HG02981 (cell line): ENCODE measurements at regions not wholly inside any gene's neighbourhood (a gene's known extent, or its start where the extent isn't known, plus 50 kb on each side); places are given as distances from the start of the nearest gene placed in this dataset.

Experiments used
- ATAC-seq: cut with Tn5 transposase; IDR thresholded peaks from one replicate; pipeline ENCODE4 v1.9.1; 2021; ENCODE audit warnings: mild to moderate bottlenecking, moderate library complexity; ENCODE audit not compliant: unreplicated experiment

DNA sequence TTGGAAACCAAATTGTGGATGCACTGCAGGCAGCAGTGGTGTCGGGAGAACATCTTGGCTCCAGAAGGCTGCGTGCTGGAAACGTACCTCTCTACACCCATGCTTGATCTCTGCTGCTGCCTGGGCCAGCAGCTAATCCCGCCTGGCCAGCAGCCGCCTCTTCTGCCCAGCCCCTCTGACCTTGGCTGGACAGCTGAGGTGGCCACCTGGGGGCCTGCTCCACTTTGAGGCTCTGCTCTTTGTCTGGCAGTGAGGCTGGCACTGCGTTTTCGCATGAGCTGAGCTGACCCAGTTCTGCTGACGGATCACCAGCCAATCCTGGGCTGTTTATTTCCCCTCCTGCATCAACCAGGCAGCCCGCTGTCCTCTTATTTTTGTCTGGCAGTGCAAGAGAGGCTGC, 154.9 kb downstream of the TENT4A start:
- no peak for ATAC-seq

DNA sequence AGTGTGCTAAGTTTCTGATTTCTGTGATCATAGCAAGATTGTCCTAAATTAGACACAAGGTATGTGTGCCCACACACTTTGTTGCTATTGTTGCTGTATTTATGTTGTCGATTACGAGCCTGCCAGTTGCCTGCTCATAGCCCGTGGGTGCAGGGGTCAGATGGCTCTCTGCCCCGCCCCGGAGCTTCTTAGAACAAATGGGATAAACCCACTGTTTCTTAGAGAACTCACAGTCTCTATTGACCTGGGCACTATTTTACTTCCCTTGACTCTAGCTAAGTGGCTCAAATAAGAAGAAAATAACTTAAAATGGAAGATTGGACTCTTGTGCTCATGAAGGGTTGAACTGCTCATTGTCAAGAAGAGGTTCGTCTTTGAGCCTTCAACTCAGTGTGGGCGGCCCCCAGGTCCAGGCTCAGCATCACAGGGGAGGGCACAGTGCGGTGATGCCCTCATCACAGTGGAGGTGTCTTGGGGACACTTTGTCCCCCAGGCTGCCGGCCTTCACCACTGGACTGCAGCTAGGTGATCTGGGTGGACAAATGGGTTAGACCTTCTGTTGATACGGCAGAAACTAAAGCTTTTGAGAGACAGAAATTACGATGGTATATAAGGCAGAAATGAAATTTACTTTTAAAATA, 155.5 kb downstream of the TENT4A start:
- no peak for ATAC-seq

DNA sequence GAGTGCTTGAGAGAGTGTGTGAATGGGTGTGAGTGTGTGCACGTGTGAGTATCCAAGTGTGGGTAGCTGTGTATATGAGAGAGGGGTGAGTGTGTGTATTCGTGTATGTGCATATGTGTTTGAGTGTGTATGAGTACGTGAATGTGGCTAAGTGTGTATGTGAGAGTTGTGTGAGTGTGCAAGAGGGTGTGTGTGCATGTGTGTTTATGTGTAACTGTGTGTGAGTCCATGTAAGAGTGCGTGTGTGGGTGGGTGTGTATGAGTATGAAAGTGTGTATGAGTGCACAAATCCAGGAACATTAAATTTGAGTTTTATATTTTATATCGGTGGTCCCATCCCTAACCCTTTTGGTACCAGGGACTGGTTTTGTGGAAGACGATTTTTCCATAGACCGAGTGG, 156.4 kb downstream of the TENT4A start:
- no peak for ATAC-seq

DNA sequence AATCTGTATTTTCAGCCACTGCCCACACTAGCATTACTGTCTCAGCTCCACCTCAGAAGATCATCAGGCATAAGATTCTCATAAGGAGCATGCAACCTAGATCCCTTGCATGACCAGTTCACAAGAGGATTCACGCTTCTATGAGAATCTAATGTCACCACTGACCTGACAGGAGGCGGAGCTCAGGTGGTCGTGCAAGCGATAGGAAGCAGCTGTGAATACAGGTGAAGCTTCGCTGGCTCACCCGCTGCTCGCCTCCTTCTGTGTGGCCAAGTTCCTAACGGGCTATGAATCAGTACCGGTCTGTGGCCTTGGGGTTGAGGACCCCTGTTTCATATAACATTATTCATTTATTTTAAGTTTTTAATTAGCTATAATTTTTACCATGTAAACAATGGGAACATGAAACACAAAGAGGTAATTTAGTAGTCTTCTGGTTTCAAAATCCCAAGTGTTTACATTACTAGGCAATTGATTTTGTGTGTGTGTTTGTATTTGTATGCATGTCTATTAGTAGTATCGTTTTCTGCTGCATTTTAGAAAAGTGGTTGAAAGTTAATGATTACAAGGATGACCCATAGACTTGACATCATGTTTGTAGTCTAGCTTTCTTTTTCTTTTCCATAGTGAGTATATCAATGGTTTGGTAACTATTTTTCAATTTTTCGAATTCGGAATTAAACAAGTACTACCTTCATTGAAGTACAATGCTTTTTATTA, 159.4 kb downstream of the TENT4A start:
- no peak for ATAC-seq

DNA sequence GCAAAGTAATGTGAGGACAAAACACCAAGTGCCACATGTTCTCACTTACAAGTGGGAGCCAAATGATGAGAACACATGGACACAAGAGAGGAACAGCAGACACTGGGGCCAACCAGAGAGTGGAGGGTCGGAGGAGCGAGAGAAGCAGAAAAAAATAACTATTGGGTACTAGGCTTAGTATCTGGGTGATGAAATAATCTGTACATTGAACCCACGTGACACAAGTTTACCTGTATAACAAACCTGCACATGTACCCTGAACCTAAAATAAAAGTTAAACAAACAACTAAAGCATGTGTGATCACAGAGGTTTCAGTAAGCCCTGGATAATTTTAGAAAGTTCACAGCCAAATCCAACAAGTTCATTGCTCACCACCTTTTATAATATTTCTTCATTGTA, 160.1 kb downstream of the TENT4A start:
- no peak for ATAC-seq

DNA sequence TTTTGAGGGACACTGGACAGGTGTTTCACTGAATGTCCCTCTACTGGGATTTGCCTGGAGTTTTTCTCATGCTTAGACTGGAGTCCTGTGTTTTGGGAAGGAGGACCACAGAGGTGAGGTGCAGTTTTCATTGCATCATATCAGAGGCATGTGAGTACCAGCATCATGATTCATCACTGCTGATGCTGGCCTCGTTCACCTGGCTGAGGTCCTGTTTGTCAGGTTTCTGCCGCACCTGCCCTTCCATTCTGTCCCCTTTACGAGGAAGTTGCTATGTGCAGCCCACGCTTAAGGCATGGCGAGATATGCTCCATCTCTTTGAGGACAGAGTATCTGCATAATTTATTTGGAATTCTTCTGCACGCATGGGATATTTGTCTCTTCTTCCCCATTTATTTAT, 162.1 kb downstream of the TENT4A start:
- ATAC-seq = no peak

DNA sequence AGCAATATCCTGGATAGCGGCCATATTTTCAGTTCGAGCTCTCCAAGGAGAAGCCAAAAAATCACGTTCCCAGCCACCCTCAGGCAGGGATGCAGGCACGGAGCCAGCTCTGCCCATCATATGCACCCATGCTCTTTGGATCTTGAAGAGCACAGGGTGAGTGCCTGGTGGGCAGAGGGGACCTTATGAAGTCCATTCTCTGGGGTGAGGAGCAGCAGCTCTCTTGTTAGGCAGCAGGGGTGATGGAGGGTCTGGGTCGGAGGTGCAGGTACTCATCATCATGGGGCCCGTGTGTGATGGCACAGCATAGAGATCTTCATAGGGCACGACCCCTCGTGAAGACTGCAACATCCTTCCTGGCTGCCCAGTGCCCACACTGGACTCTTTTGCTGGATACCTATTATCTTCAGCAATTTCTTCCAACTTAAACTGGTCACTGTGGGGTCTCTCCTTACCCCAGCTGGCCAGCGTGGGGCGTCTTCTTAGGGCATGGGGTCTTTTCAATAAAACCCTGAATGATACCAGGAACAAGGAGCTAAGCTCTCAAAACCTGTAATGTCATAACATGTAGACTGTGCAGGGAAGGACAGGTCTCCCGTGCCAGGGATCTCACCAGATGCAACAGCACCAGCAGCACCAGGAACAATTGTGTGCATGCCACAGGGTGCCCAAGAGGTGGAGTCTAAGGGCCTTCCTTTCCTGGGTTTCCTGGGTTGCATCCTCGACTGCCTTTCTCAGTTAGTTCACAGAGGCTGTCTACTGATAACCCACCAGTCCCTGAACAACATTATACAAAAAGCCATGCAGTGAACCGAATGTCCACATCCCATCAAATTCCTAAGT, 165.0 kb downstream of the TENT4A start:
- ATAC-seq = no peak

DNA sequence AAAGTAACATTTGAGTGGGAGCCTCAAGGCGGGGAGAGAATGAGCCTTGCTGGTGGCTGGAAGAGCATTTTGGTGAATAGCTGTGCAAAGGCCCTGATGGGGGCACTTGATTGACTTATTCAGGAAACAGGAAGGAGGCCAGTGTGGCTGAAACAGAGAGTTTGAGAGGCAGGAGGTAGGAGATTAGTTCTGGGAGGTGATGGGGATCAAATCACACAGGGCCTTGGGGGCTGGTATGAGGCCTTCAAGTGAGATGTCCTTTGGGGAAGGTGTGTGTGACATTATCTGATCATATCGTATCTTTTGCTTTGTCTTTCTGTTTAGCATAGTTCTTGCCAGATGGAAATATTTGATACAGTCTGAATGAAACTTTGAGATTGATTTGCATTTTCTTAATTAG, 172.3 kb downstream of the TENT4A start:
- no peak for ATAC-seq

DNA sequence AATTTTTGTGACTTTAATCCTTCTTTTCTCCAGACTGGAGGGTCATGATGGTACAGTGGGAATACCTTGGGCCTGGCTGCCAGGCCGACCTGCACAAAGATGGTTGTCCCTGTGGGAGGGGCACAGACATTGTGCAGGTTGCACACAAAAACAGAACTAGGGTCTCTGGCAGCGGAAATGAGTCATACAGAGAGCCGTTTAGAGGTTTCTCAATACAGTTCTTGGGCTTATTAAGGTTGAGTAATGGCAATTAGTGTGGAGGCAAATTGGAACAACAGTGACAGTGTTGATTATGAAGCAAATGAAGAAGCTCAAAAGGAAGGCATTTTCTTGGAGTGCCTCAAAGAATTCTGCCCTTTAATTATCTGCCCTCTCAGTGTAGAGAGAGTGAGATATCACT, 173.6 kb downstream of the TENT4A start:
- no peak for ATAC-seq

DNA sequence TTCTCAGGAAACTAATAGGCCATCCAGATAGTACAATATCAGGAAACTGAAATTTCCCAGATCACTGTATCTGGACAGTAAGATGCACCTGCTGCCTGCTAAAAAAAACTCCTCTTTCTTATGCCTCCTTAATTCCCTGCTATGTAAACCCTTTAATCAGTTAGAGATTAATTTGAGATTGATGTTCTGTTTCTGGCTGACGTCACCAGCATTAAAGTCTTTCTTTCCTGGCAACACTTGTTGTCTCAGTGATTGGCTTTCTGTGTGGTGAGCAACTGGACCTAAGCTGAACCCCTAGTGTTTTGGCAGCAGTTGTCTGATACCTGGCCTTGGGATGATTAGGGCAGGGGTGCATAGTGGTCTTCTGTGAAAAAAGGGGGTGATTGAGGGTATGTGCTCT, 175.8 kb downstream of the TENT4A start:
- no peak for ATAC-seq

DNA sequence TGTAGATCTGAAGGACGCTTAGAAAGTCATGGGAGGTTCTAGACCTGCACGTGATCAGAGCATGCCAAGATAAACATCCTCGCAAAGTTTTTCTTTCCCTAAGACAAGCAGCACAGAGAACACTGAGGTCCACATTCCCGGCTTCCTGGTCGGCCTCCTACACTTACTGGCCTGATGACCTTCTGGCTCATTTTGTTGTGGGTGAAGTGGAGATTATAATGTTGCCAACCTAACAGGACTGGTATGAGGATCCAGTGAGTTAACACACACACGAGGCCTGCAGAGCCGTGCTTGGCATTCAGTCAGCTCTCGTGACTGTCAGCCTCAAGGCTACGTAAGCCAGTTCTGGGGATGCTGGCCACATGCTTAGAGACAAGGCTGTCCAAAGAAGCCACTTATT, 186.0 kb downstream of the TENT4A start:
- ATAC-seq = no peak

DNA sequence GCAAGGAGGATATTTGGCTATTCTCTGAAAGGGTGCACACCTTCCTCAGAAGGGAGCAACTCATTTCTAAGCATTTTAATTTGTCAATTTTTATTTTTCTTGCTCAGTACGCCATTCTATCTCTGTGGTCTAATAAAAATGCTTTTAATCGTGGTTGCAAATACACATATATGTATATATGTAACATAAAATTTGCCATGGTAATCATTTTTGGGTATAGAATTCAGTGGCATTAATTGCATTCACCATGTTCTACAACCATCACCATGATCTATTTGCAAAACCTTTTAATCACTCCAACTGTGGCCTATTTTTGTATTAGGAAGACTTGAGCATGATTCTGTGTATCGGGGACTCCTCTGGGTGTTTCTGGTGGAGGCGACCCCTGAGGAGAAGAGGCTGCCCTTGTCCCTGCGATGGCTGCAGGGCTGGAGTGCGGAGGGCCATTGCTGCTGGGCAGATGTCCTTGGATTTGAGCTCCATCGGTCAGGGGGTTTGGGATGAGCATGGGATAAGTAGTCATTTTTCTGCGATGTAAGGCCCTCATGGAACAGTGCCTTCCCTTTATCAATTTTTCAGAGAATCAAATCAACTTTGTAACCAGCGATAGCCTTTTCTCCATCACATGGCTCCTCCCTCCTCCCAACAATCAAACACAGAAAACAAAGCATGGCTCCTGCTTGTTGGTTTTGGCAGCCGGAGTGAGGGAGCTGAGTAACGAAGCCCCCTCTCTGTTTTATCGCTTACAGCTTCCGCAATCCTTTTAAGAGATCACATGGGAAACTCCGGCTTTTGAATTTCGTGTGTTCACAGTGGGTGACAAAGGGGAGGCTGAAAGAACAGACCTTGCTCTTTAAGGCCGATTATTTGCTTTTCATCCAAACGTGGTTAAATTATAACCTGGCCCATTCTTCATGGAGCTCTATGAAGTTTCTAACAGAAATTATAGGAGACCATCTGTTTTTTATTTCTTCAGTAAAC, 187.3 kb downstream of the TENT4A start:
- ATAC-seq = no peak

DNA sequence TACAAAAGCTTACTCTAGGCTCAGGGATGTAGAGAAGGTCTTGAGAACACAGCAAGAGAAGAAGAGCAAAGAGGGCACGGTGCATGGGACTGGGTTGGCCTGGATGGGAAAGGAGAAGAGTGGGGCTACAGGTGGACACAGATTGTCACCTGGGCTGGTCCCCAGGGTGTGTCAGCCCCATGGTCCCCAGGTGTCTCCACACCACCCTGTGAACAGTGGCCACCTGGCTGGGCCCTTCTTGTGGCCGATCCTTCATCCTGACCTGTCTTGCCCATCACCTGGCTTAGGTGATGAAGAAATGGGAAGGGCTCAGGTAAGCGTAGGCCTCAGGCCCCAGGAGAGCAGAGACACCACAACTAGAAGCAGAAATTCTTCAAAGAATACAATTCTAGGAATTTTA, 188.9 kb downstream of the TENT4A start:
- ATAC-seq = no peak

DNA sequence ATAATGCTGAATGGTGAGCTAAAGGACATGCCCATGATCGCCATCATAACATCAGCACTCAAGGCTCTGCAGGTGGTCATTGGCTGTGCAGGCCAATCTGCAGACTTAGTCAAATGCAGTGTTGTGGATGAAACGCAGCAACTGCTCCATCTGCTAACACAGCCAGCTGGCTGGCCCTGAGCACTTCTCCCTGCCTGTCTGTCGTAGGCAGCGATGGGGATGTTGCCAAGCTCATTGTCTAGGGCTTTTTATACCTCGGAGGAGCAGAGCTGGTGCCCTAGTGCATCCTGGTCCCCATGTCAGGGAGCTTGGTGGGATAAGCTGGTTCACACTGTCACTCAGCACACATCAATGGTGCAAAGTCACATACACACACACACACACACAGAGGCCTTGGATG, 189.4 kb downstream of the TENT4A start:
- no peak for ATAC-seq

DNA sequence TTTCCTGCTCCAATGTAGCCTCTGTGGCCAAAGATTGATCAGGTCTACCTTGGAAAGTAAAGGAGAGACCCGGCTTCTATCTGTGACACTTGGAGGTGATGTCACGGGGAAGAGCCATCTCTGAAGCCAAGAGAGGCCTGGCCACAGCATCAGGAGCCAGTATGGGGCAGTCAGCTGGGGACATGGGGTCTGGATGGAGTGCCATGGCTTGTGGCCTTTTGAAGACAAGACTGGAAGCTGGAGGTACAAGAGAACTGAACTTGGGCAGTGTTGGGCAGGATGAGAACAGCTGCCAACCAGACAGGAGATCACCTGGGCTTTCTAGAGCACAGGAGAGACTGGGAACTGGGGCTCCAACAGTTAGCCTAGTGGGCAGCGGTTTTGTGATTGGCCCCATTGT, 190.7 kb downstream of the TENT4A start:
- ATAC-seq = no peak

DNA sequence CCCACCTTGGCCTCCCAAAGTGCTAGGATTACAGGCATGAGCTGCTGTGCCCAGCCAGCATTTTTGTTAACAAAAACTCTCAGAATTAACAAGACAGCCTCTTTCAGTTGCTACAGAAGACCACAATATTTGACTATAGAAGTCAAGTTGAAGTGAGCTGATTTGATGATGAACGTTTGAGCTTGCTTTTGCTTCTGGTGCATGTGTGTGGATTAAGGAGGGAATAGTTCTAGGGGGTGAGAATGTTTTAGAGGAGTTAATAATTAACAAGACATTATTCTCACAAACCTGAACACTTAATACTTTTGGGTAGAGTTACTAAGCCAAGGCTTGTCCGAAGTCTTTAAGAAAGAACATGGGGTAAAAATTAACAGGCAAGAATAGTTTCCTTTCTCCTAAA, 191.6 kb downstream of the TENT4A start:
- ATAC-seq = no peak

DNA sequence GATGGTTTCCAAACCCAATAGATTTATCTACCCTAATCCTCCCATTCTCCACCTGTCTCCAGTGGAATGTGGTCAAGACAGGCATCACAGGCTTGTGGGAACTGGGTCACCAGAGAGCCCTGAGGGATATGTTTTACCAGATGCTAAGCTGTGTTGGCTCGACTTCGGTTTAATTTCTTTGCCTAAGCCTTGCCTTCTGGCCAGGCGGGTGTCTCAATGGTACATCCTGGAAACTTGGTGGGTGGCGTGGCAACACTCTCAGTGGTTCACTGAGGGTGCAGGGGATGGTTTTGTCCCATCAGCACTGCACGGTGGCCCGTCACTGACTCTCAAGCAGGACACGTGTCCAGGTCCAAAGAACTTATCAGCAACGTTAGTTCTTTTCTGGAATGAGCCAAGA, 192.2 kb downstream of the TENT4A start:
- ATAC-seq = no peak

DNA sequence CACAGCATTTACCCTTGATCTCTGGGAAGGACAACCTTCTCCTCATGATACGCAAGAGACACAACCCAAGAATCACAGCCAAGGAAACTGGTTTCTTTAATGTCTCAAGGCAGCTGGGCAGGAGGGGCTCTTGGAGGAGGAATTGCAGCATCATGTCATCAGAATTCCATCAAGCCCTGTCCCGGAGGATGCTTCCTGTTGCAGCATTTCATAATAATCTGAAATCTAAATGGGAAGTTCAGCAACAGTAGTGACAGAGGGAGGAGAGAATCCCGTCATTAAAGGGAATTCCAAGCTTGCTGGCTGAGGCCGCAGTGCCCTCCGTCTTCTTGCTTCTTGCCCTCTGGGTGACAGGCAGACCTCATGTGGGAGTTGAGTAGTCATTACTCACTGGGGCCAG, 192.7 kb downstream of the TENT4A start:
- ATAC-seq = no peak

DNA sequence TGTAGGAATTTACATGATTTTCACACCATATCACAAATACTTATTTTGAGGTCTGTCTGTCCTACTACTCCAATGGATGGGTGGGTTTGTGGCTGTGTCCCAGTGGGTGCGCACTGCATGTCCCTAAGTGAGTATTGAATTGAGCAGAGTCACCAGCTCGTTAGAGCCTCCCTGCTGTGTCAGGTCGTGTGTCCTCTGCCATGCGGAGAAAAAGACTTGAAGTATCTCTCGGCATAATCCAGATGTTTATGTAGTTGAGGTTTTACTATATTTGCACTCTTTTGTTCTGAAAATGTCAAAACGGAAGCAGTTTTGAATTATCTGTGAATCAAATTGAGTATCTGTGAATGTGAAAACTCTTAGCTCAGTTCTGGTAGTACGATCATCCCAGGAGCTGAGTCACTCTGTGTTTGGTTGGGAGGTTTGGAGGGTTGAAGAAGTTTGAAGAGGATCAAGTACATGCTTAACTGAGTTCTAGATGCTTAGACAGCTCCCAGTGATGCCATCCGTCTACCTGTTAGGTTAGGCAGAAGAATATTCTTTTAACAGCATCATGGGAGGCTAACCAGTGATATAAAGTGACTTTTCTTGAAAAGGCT, 194.2 kb downstream of the TENT4A start:
- ATAC-seq = no peak

DNA sequence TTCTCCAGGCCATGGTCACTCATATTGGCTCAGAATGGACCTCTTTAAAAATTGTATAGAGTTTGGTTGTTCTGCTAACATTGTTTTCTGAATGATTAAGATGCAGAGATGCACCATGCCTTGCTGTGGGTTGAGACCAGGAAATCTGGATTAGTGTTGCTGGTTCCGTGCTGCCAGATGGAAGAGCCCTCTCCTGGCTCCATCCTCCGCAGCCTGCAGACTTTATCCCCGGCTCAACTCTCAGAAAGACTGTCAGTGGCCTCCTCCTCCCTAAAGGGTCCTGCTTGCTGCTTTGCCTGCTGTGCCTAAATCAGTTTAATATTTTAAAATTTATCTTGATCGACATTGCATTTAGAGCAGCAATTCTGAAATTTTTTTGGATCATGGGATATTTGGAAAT, 196.7 kb downstream of the TENT4A start:
- ATAC-seq = no peak
